NOMO-1 (cell line): ENCODE measurements at regions not wholly inside any gene's neighbourhood (a gene's known extent, or its start where the extent isn't known, plus 50 kb on each side); places are given as distances from the start of the nearest gene placed in this dataset.

Source experiments
- DNase-seq, 2 experiments: peaks; one replicate each; lab custom pipeline; 2025; ENCODE audit not compliant: unreplicated experiment in 2 of 2; lab: John Stamatoyannopoulos, UW

- no peak for DNase-seq
Observed at GRCh38 chr19:30149300-30149699, 207.3 kb downstream of the URI1 start.

- no peak for DNase-seq
Observed at GRCh38 chr19:30150626-30151025, 208.6 kb downstream of the URI1 start.

GRCh38 chr19:30151081-30151480 lies 209.0 kb downstream of the URI1 start:
- no peak for DNase-seq

GRCh38 chr19:30152510-30153291 lies 210.7 kb downstream of the URI1 start:
- DNase-seq, result no peak

GRCh38 chr19:30153326-30154210 lies 211.5 kb downstream of the URI1 start:
- DNase-seq, result no peak

DNA sequence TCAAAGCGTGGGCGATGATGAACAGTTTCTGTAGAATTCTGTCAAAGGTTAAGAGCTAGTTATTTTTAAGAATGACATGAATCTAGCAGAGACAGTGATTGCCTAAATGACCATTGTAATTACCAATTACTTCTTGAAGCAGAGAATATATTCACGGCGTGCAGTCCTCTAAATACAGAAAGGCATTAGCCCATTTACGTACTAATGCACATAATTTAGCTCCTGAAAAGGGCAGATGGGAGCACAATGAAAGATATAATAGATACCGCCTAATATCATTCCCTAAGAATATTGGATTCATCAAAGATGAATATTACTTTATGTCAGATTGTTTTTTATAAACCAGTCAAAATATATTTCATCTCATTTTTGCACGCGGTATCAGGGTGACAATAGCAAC lies 212.4 kb downstream of the URI1 start:
- DNase-seq, result no peak

GRCh38 chr19:30155381-30156200 lies 213.6 kb downstream of the URI1 start:
- no peak for DNase-seq

GRCh38 chr19:30156646-30157045 lies 214.6 kb downstream of the URI1 start:
- no peak for DNase-seq

DNA sequence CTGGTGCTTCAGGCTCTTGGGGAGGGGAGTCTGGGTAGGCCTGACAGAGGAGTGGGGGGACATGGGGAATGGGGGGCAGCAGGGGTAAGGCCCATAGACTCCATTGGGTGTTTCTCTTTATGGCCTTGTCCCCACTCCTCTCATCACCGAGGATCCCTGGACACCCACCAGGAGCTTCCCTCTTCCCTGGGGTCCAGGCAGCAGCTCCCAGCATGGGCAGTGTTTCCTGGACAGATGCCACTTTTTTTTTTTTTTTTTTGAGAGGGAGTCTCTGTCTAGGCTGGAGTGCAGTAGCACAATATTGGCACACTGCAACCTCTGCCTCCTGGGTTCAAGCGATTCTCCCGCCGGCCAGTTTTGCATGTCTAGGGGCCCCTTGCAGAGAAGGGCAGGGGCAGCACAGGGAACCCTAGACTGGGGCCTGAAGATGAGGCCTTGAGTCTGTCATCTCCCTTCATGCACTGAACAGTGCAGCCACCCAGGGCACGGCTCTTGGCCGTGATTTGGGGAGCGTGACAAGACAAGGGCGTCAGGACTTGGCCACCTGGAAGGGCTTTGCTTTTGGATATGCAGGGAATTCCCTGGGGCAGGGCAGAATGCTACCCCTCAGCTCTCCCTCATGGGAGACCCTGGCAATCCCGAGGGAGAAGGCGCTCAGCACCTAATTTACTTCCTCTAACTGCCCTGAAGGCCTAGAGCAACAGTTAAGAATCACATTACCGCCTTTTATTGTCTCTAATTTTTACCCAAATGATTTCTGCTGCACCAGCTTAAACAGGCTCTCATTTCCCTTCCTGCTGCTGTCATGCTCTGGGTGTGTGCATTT lies 213.9 kb upstream of the ZNF536 start:
- no peak for DNase-seq

DNA sequence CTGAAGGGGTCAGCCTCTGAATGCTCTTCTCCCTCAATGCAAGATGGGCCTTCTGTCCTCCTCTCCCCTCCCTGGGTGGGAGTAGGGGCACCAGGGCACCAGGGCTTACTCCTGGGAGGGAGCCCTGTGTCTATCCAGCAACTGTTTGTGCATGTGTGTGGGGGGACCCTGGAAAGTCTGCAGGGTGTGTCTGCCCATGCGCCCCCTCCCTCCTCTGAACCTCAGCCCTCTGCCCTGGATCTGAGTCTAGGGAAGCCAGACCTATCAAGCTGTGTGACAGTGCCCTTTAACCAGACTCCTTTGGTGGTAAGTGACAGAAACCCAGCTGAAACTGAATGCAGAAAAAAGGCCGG lies 213.3 kb upstream of the ZNF536 start:
- no peak for DNase-seq

- DNase-seq, result no peak
Observed at GRCh38 chr19:30159636-30160035, 212.5 kb upstream of the ZNF536 start.

DNA sequence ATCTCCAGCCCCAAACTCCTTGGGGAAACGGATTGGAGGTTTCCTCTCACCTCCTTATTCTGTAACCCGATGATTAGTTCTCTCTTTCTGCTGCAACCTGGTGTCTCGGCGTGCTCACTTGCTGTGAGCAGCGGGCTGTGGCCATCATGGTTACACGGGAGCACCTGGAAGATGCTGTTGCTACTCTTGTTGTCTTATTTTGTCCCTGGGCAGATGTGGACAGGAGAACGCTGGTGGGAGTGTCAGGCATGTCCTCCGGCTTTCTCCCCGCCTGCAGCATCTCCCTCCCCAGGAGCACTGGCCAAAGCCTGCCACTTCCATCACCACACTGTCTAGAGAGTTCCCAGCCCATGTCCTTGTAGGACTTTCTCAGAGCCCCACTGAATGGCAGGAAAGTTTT lies 211.8 kb upstream of the ZNF536 start:
- DNase-seq, result no peak

DNA sequence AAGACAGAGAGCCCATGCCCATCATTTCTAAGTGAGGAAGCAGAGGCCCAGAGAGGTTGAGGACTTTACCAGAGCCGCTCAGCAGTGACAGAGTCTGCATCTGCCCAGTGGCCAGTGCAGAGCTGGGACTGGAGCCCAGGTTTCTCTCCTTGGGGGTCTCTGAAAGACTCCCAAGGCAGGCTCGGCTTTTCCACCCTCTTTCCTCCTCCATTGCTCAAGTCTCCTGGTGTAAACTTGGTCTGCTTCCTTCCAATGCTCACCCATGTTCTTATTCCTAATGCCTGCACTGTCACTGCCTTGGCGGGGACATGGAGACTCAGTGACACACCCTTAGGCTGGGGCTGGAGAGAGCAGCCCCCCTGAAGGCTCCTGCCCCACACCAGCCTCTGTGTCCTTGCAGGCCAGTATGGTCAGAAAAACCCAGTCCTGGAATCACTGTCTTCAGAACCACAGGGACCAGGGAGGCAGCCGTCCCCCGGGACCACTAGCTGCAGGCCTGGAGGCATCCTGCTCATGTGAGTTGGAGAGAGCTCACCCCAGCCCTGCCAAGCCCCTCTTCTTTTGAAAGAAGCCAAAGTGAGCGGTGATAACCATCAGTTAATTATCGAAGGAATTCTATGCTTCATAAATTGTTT lies 211.0 kb upstream of the ZNF536 start:
- DNase-seq, result no peak

- no peak for DNase-seq
Observed at GRCh38 chr19:30161770-30162169, 210.4 kb upstream of the ZNF536 start.

DNA sequence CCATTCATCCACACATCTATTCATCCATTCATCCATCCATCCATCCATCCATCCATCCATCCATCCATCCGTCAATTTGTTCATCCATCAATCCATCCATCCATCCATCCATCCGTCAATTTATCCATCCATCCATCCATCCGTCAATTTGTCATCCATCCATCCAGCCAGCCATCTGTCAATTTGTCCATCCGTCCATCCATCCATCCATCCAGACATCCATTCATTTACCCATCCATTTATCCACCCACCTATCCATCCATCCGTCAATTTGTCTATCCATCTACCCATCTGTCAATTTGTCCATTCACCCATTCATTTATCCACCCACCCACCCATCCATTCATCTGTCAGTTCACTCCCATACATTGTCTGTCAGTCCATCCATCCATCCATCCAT lies 209.5 kb upstream of the ZNF536 start:
- DNase-seq, result no peak

DNA sequence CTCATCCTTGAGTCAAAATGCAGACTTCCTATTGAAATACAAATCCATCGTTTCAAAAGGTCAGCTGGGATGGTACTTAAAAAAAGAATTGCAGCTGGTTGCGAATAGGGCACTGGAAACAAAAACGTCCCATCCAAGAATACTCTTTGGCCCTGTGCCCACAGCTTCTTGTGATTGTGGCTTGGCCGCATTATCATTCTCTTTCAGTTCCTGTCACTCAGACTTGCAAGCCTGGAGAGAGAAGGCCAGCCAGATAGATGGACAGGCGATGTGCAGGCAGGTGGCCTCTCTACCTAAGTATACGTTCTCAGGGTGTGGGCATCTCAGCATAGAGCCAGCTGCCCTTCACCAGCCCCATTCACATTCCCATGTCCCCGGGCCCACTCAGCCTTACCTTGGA lies 208.5 kb upstream of the ZNF536 start:
- DNase-seq, result no peak

- no peak for DNase-seq
Observed at GRCh38 chr19:30165228-30165813, 206.9 kb upstream of the ZNF536 start.

- DNase-seq, result no peak
Observed at GRCh38 chr19:30167206-30167868, 204.8 kb upstream of the ZNF536 start.
